Stimulated activated CD4-positive, alpha-beta T cell treated with anti-CD3 and anti-CD28 coated beads, TNF-alpha, amount 100 ng/mL, for 1 hour (primary cell): ENCODE measurements at regions not wholly inside any gene's neighbourhood (a gene's known extent, or its start where the extent isn't known, plus 50 kb on each side); places are given as distances from the start of the nearest gene placed in this dataset.
A peak's percentile ranks its signal among the peaks of the same experiment; 100 is the strongest.
"Not testable (repeated sequence)": the region's sequence is repeated elsewhere in the genome, so short reads cannot be mapped to it uniquely, and the experiment has no call there.

Experiments
- DNase-seq, 3 donors: peaks; one replicate each; pipeline ENCODE4 v3.0.0-alpha.2; 2020; ENCODE audit warnings: low read depth in 3 of 3, low spot score in 1 of 3

DNA sequence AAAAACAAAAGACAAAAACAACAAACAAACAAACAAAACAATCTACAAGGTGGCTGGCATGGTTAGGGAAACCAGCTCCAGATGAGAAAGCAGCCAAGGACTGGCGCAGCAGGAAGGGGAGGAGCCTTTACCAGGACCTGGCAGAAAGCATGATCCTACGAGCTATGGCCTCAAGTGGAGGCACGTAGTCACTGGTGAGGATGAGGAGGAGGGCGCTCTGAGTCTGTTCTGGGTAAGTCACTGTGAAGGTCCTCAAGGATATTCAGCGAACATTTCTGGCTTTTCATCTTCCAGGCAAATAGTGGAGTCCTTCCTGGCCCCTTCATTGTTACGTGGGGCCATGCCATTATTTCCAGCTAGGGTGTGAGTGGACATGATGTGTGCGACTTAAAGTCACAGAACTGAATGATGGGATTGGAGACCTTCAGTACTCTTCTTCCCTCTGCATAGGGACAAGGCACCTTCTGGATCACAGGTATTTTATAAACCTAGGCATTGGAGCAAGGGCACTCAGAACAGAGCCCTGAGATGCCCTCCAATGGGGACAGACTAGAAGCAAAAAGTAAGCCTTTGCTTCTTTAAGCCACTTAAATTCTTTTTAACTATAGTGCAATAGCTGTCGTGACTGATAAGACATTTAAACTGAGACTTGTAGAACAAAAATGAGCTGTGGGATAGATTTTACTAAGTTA is 771.3 kb downstream of the RAB28 start:
- no peak for DNase-seq

DNA sequence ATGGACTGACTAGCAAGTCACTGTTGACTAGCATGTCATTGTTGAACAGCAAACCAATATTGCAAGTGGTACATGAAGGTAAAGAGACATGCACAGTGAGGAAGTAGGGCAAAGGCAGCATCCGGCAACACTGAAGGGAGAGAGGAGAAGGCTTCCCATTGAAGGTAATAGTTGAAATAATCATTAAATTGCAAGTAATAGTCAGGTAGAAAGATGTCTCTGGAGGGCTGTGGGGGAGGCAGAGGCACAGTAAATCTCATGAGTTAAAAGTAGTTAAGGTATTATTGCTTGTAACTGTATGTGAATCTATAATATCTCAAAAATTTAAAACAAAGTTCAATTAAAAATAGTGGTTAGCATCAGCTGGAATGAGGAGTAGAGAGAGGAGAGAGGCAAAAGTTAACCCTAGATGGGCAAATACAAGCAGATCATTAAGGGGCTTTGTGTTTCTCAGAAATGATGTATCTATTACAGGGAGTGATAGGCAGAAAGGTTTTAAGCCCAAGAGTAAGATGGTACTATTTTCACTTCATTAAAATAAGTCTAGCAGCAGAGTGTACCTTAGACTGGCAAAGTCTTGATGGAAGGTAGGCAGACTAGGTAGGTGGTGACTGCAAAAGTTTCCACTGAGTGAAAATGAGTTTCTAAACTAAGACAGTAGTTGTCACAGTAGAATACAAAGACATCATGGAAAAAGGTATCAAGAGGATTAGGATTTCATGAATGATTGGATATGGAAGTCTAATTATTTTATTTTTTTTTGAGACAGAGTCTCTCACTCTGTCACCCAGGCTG is 776.6 kb downstream of the RAB28 start:
- DNase-seq = no peak

DNA sequence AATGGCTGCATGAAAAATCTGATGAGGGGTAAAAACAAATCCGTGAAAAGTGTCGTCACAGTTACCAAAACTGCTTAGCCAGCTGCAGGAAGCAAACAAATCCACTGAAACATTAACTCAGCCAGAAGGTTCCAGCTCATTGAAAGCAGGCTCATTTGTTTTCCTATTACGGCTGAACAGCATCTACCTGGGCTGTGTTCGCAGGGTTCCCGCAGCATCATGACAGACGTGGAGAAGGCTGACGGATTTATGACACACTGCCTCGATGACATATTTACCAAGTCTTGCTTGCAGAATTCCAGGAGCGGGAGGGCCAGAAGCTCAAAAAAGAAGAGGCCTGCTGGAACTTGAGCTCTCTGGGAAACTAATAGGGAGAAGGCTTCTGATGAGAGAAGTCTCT is 781.1 kb downstream of the RAB28 start:
- no peak for DNase-seq

DNA sequence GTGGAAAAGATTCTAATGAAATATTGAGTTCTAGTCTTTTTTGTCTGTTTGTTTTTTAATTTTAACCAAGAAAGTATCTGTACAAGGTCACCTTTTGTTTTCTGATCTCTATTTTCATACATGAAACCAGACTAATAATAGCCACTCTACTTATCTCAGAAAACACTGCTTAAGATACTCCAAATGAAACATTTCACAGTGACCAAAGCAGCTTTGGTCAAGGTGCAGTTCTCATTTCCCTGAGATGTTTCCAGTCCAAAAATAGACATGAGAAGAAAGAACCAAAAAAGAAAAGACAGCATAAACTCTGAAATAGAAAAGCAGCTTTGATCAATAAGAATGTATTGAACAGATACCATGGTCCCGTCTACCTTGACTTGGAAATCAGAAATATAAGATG is 782.8 kb downstream of the RAB28 start:
- DNase-seq = no peak

DNA sequence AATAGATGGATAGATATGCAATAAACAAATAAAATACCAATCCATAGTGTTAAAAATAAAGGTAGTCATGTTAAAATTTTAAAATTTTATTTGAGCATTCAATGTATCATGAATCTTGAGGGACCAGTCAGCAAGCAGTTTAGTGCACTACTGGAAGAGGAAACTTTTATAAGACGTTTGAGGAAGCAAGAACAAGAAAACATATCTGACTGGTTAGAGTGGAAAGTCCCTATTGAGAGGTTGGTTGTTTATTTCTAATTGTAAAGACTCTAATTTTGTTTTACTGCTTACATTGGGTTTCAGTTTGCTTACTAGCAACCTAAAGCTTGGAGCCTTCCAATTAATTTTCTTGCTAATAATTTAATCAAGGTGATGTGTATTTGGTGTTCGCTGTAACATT is 786.2 kb downstream of the RAB28 start:
- no peak for DNase-seq

DNA sequence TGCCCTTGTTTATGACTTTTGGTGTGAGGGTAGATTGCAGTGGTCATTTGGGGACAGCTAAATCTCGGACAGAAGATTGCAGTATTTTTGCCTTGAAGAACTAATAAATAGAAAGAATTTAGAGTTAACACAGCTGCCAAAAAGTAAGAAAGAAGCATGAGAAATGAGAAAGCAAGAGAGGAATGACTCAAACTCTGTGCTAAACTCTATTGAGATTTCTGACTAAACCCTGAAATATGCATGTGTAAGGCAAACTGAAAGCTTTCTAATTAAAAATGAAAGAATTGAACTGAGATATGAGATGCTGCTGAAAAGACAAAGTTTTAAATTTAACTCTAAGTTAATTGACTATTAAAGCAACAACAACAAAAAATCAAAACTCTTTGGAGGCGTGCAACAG is 791.3 kb downstream of the RAB28 start:
- no peak for DNase-seq

DNA sequence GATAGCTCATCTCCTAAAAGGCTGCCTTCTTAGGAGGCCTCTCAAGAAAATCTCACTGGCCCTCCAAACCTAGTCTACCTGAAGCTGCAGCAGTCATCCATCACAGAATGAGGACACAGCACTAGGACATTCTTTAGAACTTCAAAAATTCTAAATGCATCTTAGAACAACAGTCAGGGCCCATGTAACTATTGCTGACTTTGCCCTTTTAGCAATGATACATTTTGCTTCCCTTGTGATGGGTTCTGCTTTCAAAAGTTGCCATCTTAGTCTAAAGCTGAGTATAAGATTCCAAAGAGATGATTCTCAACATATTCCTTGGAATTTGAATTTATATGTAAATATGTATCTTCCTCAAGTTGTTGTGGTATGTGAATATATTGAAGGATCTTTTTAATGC is 793.0 kb downstream of the RAB28 start:
- no peak for DNase-seq

DNA sequence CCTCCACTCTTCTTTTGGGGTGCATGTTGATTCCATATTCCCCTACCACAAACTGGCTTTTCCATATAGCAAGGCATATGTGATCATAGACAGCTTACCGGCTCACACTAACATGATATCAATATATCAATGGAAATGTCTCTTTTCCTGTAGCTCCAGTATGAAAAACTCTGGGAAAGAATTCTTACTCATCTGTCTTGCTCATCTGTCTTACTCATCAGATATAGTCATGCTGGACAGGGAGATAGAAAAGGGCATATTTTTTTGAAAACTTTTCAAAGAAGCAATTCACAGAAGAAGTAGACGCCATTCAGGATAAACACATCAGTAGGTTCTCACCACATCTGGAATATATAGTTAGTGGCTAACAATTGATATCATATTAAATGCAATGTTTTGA is 794.7 kb downstream of the RAB28 start:
- DNase-seq = no peak

DNA sequence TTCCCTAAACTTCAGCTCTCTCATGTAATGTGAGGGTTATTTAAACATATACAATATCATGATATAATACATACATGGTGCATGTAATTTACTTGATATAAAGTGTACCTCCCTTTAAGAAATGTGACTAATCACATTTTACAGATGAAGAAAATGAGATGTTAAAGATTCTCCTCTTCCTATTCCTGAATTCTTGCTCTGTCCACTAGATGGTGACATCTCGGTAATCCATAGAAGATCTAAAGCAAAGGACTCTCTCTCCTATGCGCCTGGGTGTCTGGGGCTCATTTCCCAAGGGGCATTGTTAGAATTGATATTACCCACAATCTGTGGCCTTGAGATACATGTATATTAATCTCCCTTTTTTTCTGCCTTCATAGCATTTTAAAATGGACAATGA is 804.9 kb downstream of the RAB28 start:
- DNase-seq = no peak

DNA sequence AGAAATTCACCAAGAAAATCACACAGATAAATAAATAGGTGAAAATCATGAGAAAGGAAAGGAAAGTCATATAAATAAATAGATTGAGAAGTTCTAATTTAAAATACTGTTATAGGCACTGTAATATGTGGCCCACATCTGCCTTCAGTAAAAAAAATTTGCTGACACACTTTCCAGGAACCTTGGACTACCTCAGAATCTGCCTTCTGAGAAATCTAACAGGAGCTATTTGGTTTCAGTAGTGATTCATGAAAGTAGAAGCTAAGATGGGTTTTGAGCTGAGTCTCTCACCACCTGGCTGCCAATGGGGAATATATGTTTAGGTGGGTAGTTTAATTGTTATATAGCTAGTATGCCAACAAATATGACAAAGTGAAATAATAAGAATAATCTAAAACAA is 810.0 kb downstream of the RAB28 start:
- no peak for DNase-seq

DNA sequence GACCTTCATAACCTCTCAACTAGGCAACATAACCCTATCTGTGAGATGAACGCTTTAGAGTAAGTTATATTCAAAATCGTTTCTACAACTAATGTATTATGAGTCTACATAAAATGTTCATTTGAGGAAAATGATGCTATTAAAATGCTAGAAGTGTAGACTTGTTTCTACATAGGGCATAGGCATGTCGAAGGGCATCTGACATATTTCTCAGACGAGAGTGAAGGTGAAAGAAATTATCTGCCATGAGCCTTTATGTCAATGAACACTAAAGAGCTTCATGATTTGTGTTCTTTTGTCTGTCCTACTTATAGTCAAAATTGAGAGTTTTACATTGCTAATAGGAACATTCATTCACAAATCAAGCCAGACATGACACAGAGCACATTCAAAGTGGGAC is 811.8 kb downstream of the RAB28 start:
- no peak for DNase-seq

DNA sequence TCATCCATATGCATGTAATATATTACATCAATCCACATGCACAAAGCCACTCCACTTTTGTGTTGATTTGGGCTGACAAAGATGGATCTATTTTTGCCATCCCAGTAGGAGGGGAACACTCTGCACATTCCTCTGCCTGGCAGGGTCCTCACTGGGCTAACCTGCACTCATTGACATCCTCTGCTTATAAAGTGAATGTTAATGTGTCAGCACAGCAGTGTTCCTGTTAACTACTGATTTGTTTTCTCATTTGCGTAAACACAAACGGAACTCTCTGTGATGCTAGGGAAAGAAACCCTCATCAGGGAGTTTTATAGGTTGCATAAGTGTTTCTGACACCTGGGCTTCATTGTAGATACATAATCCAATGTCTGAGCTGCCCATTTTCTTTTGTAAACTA is 826.0 kb downstream of the RAB28 start:
- DNase-seq = no peak

DNA sequence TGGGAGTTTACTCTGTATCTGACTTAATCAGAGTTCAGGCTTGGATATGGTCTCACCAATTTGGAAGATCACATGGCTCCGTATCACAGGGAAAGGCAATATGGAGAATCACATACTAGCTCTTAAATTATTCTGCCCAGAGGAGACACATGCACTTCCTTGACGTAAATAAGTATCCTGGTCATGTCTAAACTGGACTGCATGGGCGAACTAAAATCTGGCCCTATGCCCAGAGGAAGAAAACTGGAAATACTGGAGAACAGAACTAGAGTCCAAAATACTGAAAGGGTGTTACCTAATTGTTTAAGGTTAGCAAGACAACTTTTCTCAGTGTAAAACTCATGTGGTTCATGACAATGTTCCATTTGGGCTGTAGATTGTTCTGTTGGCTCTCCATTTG is 832.3 kb downstream of the RAB28 start:
- no peak for DNase-seq

DNA sequence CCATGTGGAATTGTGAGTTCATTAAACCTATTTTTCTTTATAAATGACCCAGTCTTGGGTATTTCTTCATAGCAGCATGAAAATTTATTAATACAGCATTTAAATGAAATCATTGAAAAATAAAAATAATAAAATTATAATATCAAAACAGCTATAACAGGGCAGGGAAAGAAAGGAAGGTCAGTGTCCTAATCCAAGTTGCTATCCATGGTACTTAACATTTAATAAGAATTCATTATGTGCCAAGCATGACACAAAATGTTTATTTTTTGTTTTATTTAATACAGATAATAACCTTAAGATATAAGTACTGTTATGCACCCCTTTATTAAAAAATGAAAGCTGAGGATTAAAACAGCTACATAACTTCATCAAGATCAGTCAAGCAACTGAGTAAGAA is 838.4 kb downstream of the RAB28 start:
- DNase-seq = no peak

DNA sequence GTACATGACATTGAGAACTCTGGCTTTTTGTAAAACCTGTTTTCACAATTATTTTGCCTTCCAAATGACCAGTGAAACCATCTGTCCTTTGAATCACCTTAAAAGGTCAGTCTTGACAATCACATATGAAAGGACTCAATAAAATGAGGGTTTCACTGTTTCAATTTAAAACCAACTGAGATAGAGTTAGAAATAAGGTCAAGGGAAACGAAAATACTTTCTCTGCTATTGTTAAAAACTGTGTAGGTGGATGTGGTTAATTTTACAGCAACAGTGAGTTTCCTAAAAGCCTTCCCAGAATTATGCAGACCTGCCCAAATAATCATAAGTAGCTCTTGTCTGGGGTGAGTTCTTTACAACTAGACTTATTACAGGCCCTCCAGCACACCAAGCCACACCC is 839.9 kb downstream of the RAB28 start:
- DNase-seq = no peak

DNA sequence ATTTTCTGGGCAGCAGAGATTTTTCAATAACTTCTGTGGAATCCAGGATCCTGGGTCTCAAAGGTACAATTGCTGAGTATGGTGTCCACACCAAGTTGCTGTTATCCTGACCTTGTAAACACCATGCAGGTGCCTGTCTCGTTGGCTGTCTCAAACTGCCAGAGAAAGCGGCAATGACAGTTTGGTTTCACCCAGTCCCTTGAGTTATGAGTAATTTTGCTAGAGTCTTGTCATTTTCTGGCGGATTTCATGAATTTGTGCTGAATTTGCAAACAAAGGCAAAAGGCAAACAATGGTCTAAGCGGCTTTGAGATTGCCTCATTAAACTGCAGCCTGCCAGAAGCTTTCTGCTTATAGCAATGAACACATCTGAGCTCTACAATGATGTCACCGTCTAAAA is 847.9 kb downstream of the RAB28 start:
- DNase-seq = no peak

DNA sequence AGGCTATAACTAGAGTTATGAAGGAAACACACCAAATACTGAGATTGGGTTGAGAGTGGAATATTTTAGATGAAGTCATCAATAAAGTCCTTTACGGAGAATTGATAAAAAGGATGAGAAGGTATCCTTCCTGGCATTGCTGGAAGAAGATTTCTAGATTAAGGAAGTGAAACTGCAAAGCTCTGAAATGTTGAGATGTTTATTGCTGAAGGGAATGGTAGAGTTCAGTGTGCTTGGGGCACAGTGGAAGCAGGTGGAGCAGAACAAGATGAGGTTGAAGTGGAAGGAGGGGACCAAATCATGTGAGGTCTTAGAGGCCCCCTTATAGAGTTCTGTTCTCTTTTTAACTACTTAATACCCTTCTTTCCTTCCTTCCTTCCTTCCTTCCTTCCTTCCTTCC is 848.5 kb downstream of the RAB28 start:
- DNase-seq = no peak

DNA sequence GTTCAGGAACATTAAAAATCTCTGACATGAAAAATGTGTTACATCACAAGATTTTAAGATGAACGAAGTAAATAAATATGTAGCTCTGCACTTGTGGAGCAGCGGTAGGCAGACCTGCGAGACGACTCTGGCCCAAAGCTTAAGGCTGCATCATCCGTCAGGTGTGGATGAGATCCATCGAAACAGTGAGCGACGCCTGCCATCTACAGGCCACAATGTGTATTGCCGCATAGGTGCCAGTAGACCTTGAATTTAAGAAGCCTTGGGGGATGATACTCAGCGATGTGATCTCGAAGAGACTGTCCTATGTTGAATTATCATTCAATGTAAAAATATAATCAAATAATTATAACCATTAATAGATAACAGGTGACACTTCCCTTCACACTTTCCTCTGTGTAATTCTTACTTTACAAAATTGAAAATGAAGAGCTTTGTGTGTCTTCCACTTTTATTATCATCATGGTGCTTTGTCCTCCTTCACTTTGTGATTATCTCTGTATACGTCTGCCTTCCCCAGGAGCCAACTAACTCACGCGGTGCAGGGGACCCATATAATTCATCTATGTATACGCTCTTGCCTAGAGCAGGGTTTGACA is 851.0 kb downstream of the RAB28 start:
- peak; percentile 13 to 60 (median 17) for DNase-seq

DNA sequence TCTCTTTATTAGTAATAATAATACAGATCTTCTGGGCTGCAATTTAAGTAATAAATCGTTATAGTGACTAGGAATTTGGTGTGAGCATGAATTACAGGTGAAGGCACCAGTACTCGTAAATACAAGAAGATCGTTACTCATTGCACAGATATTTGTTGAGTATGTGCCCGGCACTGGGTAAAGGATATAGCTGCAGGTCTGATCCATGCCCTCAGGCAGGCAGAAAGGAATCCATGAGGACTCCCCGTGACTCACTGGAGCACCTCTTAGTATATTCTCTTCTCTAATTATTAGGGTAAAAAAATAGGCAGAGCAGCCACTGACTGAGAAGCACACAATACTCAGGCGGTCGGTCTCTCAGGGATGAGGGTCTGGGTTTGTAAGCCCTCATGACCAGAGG is 868.3 kb downstream of the RAB28 start:
- DNase-seq = no peak

DNA sequence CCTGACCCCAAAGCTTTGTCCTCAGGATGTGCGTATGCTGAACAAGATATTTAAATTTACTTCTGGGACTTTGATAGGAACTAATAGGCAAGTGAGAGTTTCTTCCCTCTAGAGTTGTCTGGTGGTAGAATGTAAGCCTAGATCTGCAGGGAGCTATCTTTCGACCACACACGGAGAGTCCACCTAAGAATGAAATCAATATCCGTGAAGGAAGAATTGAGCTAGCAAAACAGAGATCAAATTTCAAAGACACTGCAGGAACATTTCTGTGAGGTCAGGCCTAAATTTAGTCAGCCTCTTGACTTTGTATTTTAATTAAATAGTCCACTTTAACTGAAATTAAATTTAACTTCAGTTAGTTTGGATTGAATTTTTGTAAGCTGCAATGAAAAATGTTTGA is 871.3 kb downstream of the RAB28 start:
- DNase-seq = no peak

DNA sequence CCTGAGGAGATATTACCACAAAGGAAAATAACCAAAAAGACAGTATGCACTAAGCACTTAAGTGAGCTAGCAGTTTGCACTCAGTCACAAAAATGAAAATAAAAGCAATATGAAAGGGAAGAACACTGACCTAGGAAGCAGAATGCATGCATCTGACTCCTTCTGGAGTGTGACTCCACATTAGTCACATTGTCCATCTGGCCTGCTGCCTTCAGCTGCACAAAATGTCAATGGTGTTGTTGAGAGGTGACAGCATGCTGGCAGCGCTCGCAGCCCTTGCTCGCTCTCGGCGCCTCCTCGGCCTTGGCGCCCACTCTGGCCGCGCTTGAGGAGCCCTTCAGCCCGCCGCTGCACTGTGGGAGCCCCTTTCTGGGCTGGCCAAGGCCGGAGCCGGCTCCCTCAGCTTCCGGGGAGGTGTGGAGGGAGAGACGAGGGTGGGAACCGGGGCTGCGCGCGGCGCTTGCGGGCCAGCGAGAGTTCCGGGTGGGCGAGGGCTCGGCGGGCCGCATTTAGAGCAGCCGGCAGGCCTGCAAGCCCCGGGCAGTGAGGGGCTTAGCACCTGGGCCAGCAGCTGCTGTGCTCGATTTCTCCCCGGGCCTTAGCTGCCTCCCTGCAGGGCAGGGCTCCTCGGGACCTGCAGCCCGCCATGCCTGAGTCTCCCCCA is 874.8 kb downstream of the RAB28 start:
- not testable (repeated sequence) for DNase-seq

DNA sequence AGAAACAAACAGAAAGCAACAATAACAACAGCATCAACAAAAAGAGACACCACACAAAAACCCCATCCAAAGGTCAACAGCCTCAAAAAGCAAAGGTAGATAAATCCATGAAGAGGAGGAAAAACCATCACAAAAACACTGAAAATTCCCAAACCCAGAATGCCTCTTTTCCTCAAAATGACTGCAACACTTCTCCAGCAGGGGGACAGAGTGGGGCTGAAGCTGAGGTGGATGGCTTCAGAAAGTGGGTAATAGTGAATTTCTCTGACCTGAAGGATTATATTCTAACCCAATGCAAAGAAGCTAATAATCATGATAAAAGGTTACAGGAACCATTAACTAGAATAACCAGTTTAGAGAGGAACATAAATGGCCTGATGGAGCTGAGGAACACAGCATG is 888.2 kb downstream of the RAB28 start:
- DNase-seq = no peak
